Stimulated activated CD4-positive, alpha-beta T cell treated with anti-CD3 and anti-CD28 coated beads, TNF-alpha, amount 100 ng/mL, for 4 hours (primary cell): ENCODE measurements at regions not wholly inside any gene's neighbourhood (a gene's known extent, or its start where the extent isn't known, plus 50 kb on each side); places are given as distances from the start of the nearest gene placed in this dataset.

Source experiments
- DNase-seq, 3 experiments: peaks; one replicate each; pipeline ENCODE4 v3.0.0-alpha.2; 2020; ENCODE audit warnings: low read depth in 3 of 3

DNA sequence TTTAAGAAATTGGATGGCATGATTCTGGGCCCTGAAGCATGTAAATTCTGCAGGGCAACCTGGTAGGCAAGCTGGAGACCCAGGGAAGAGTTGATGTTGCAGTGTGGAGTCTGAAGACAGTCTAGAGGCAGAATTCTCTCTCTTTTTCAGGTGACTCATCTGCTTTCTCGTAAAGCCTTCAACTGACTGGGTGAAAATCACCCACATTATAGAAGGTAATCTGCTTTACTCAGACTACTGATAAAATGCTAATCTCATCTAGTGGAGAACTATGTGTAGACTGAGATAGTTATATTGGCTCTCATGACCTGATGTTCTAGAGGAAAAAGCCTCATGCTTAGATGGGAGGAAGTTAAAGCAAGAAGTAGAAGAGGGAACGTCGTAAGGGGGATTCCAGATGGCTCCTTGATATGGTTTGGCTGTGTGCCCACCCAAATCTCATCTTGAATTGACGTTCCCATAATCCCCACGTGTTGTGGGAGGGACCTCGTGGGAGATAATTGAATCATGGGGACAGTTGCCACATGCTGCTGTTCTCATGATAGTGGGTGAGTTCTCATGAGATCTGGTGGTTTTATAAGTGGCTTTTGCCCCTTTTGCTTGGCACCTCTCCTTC, 723.8 kb downstream of the BCL11B start:
- peak; percentile 3 to 19 (median 12) for DNase-seq

DNA sequence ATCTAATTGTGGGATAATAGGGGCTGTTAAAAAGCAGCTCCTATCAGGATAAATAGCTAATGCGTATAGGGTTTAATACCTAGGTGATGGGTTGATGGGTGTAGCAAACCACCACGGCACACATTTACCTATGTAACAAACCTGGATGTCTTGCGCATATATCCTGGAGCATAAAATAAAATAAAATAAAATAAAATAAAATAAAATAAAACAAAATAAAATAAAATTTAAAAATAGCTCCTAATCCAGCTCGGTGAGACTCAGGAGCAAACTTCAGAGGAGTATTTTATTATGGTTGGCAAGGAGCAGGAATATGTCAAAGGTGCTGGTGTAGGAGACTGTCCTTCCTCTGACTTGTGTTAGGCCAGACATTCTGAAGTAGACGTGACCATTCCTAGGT, 721.0 kb downstream of the BCL11B start:
- DNase-seq, result no peak

DNA sequence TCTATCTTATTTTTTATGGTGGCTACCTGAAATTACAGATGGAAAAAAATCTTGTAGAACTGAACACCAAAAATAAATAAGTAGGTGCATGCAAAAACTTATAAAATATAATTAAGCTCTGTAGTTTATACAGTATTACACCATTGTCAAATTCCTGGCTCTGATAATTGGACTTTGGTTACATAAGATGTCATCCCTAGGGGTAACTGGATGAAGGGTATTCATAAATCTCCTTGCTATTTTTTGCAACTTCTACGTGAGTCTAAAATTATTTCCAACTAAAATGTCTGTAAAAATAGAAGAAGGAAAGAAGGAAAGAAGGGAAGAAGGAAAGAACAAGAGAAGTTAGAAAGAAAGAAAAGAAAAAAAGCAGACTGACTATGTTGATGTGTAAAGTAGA, 716.6 kb downstream of the BCL11B start:
- no peak for DNase-seq

DNA sequence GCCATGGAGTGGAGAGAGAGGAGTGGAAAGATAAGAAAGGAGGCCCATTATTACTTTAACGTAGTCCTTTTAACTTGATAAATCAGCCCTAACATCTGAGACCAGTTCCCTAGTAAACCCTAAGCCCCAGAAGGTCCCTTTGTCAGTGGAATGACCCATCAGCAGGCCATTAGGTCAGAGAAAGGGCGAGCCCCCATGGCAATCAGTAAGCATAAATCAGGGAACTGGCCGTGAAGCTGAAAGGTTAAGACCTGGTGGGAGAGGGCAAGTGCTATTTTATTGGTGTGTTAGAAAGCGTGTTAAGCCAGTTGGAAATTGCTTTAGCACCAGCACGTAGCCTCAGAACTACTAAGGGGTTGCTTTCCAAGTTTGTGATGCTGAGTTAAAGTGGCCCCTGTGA, 708.0 kb downstream of the BCL11B start:
- DNase-seq, result no peak

DNA sequence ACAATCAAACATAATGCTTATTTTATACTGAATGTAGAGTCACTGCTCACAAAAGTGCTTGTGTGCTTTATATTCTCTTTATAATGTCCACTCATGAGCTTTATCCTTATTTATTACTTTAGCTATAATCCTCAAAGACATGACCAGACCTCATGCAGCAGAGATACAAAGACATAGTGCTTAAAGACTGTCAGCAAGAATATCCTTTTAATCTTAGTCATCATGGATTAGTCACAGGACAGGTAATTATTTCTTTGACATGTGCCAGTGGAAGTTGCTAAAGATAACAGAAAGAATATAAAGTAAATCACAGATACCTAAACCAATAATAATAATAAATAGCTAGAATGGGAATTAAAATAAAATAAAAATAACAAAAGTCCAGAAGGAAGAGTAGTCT, 707.5 kb downstream of the BCL11B start:
- DNase-seq, result no peak

DNA sequence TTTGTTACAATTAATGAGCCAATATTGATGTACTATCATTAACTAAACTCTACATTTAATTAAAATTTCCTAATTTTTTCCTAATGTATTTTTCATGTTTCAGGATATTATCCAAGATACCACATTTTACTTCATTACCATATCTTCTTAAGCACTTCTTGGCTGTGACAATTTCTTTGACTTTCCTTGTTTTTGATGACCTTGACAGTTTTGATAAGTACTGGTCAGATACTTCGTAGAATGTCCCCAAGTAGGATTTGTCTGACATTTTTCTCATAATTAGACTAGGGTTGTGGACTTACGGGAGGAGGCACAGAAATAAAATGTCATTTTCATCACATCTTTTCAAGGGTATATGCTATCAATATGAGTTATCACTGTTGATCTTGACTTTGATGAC, 700.9 kb downstream of the BCL11B start:
- no peak for DNase-seq

DNA sequence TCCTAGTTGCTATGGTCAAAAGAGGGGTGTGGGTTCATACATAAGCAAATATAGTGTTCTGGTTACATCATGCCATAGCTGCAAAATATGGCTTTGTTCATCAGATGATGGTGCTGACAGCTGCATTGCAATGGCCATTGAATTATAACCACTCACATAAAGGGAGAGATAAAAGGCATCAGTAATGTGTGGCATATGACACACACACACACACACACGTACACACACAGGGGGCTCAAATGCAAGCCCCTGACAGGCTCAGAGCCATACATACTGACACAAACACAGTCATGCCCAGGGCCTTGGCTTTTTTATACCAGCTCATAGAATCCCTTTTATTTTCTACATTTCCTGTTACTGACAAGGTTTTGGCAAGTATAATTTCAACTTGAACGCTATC, 698.9 kb downstream of the BCL11B start:
- DNase-seq, result no peak

DNA sequence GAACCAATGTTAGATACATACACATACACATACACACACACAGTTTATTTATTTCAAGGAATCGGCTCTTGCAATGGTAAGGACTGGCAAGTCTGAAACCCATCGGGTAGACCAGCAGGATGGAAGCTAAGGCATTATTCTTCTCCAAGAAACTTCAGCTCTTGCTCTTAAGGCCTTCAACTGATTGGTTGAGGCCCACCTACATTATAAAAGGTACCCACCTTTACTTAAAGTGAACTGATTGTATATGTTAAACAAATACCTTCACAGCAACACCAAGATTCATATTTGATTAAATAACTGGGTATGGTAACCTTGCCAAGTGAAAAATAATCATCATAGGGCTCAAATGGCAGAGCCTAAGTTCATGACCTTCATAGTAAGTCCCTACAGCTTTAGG, 695.5 kb downstream of the BCL11B start:
- no peak for DNase-seq

DNA sequence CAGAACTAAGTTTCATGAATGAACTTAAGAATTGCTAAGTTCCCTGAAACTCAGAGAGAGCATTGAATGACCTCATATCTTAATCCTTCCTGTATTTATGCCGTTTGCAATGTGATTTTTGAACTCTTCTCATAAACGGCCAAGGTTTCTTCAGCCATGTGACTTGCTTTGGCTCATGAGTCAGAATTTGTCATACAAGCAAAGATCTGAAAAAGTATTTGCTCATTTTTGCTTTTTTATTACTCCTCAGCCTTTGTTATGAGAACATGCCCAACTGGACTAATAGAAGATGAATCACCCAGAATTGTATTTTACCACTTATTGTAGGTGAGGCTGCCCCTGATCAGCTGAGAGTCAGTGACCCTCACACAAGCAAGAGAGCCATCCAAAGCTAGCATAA, 693.8 kb downstream of the BCL11B start:
- DNase-seq, result no peak

DNA sequence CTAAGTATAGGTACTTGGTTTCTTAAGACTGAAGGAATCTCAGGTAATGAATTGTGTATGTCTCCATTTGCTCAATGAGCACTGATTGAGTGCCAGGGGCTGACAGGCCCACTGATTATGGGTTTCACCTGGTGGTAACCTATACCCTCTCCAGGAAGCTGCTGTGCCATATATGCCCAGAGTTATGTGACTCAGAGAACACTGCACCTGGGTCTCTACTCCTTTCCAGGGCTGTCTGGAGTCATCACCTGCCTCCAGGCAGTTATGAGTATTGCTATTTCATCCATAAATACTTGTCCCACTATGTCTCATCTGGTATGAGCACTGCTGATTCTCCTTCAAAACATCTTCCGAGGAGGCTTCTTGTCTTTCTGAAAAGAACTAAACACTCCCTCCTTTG, 692.9 kb downstream of the BCL11B start:
- no peak for DNase-seq

DNA sequence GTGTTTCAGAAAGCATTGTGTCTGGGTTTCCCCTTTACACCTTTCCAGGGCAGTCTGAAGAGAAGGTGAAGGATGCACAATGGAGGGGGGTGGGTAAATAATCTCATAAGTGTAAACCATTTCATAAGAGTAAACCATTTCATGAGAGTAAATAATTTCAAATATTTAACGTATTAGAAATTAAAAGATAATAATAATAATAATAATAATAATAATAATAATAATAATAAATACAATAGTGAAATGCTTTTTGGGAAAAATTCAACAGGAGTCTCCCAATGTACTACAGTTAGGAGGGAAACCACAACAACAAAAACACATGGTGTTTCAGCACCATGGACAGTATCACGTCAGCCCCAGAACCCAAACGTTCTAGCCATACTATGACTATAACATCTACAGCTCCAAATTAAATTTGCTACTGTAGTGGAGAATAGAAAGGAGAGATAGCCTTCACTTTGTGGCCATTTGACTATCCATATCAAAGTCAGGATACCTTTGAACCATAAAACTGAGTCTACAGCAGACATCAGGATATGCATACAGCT, 691.8 kb downstream of the BCL11B start:
- no peak for DNase-seq

DNA sequence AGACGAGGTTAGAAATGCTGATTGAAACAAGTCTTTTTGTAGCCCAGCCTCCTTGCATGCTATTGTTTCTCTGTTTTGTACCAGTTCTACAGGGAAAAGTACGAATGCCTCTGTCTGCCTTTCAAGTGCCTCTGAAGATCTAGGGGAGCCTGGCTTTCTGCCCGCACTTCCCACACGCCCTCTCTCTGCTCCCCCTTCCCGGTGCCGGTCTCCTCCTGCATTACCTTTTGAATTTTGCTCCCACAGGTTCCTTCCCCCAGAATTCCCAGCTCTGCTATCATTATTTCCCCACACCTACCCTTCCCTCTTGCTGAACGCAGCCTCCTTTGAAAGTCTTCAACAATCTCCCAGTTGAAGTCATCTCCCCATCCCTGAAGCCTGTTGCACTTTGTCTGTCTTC, 689.7 kb downstream of the BCL11B start:
- DNase-seq, result no peak

DNA sequence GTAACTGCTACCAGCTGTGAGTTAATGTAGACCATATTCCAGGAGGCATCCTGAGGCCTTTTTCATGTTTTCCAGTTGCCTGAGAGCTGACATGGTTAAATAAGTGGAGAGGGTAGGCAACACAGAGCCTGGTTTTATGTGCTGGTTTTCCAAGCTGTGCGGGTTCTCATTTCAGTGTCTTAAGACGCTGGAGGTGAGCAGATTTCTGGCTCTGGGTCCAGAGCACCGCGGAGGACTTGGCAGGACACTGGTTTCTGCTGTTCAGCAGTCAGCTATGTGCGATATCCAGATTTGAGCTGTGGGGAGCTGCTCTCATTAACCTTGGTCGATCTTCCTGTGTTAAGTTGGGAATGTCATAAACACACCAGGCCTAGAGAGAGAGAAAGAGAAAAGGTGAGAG, 680.8 kb downstream of the BCL11B start:
- no peak for DNase-seq

DNA sequence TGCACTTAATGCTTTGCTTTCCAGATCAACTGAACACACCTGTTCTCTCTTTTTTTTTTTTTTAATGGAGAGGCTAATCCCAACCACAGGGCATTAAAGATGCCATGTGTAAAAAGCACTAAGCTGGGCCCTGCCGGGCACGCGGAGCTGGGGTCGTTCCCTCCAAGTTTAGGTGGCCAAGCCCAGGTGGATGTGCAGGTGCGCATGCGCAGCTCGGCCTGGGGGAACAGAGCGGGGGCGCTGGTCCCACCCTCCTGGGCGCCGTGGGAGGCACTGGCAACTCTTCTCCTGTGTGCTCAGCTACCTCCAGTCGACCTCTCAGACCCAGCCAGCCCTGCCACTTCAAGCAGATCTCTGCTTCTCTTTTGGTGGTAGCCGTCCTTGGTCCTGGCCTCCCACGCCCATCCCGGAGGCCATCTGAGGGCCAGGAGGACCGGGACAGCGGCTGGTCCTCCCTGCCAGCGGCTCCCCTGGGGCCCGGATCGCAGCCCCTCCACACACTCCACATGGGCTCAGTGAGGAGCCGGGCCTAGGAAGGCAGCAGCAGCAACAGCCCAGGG, 679.3 kb downstream of the BCL11B start:
- no peak for DNase-seq

DNA sequence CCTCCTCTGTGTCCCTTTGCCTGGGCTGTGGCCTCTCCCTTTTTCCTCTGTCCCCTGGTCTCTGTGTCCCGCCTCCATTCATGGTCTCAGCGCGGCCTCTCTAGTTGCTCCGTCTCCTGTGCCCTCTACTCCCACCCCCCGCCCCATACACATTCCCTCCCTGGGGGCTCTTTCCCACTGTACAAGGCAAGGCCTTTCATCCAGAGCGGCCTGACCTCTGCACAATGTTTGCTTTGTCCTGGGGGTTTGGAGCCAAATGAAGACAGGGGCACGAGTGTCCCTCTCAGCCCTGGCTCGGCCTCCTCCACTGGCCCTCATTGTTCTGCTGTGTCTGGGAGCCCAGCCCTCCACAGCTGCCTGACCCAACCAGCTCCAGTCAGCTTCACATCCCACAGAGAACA, 678.6 kb downstream of the BCL11B start:
- DNase-seq, result no peak

DNA sequence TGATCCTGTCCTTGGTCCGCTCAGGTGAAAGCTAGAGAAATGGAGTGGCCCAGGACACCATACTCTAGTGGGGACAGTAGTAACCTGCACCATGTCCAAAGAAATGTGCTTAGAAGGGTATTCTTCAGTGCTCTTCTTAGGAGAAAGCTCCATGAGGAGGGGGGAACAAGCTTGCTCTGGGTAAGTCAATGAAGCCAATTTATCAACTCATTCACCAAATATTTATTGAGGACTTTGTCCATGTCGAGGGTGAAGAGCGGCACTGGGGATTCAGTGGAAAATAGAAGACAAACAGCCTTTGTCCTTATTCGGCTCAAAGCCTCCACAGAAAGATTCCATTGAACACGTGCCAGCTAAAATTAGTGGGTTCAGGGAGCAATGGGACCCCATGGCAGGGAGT, 677.8 kb downstream of the BCL11B start:
- no peak for DNase-seq

DNA sequence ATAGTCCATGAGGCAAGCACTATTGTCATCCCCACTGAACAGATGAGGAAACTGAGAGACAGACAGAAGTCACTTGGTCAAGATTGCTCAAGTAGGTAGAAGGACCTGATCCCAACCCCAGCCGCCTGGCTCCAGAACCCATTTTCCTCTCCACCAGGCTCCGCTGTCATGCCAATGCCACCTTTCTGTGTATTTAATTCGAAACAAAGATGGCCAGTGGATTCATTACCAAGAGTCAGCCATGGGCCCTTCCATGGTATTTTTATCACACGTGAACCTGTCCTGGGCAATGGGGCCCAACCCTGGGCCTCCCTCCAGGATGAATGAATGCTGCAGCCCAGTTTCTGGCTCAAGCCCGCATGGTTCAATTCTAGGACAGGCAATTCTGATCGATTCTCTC, 673.4 kb downstream of the BCL11B start:
- DNase-seq, result no peak

DNA sequence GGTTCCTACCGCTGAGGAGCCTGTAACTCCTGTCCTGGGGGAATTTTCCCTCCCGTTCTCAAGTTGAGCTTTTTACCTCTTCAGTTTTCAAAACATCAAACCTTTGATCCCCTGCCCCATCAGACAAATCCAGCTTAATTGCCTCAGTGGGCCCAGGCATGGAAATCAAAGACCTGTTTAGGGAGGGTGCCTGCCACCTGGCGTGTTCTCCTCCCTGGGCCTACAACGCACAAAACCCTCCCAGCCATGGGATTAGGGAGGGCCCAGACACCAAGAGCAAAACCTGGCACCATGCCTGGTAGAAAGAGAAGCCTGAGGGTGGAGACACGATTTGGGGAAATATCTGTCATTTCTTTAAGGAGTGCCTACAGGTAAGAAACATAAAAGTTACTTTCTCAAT, 672.9 kb downstream of the BCL11B start:
- DNase-seq, result no peak

DNA sequence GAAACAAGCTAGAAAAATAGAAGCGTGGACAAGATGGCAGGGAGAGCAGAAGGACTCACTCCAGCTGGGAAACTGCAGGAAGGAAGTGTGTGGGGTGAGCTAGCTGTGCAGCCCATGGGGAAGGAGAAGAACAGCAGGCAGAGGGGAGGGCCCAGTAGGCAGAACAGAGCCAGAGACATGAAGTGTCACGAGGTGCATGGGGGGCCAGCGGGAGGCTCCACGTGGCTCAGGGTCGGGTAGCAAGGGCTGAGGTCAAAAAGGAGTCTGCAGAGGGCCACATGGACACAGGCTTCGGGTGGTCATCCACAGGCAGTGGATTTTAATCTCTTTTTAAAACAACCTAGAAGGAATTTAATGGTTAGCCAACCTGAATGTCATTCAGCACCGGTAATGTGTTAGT, 669.0 kb downstream of the BCL11B start:
- no peak for DNase-seq

DNA sequence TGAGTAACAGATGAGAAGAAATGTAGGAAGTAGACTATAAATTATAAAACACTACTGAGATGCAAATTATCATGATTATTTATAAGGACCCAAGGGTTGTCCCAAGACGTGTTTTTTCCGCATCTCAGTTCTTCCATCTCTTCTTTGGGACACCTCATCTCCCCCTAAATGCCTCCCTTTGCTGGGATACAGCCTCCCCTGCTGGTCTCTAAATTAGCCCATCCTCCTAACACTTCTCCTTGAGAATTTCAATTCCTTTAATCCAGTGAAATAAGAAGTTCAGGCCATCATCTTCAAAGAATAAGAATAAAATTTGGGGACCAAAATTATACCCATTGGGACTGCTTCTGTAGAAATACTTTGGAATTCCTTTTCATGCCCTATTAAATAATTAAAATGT, 667.0 kb downstream of the BCL11B start:
- no peak for DNase-seq

DNA sequence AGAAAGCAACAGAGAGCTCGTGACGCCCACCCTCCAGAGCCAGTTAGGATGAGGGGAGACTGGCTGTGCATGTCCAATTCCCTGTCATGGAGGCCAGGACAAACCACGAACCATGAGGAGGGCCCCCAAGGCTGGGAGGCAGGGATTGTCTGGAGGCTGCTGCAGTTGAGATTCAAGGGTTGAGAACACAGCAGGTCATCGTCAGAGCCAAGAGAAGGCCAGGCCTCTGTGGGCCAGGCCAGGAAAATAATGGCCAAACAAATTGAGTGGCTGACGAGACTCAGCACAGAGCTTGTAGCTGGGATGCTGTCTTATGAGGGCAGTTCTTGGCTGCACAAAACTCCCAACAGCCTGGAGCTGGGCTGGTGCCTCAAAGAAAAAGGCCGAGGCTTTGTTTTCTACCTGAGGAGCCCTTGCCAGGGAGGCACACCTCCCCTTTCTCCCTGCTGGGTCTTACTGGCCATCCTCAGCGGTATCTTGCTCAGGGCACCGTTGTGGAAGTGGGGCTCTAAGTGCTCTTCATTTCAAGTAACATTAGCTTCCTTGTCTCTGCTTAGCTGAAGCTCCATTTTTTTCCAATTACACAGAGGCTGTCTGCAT, 665.9 kb downstream of the BCL11B start:
- no peak for DNase-seq

DNA sequence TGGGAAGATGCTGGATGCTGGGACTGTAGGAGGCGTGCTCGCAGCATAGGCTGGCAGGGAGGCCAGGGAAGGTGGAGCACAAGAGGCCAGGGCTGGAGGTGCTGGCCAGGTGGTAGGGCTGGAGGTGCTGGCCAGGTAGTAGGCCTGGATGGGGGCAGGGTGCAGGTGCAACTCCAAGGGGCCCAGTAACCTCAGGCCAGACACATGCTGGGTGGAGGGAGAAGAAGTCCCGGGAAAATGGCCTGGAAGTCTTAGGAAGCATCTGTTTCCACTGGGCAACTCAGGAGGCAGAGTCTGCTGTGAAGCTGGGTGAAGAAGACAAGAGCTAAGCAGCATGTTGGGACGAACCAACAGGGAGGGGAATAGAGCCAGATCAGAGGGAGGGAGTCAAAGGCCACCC, 665.2 kb downstream of the BCL11B start:
- DNase-seq, result no peak

DNA sequence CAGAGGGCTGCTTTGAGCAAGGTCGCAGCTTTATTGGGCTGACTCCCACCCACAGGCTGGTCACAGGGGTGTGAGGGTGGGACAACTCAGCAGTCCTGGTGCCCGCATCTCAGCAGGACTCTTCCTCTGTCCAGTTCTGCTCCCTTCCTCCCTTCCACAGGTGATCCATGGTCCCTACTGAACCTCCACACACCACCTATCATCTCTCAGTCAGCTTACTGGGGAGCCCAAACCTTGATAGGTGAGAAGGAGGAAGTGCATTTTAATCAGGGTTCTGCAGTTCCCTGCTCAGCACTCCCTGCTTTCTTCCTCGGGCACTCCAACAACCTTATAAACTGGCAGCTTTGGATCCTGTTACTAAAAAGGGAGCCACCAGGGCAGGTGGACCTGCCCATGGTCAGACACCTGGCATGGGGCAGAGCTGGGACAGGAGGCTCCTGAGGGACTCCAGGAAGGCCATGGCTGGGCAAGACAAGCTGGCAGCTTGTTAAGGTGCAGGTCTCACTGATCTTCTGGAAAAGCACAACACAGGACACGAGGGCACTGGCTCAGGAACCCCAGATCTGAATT, 664.6 kb downstream of the BCL11B start:
- no peak for DNase-seq
